Heart left ventricle (tissue), 16 donors: ENCODE measurements at regions not wholly inside any gene's neighbourhood (a gene's known extent, or its start where the extent isn't known, plus 50 kb on each side); places are given as distances from the start of the nearest gene placed in this dataset.

ENCODE experiments used
- ATAC-seq, 4 donors: fragments of 200-7000 bp; cut with Tn5 transposase; one replicate each; pipeline ENCODE4 v1.9.1; 2020 to 2022; ENCODE audit warnings: moderate library complexity in 4 of 4, mild to moderate bottlenecking in 3 of 4, moderate number of reproducible peaks in 1 of 4
- DNase-seq, 5 donors: peaks; one replicate each; pipeline ENCODE4 v3.0.0-alpha.2; 2020
- H3K27ac ChIP-seq, 12 donors: fragments of 200-600 bp; sonication (generic) in 4 of 12; one replicate each; pipeline versions ENCODE4 v1.5.0 to v1.8.0; 2016 to 2022; ENCODE audit warnings: mild to moderate bottlenecking in 2 of 12
- H3K27me3 ChIP-seq, 9 donors: fragments of 200-600 bp; sonication (generic) in 2 of 9; one replicate each; pipeline versions ENCODE4 v1.5.1 to v1.8.0; 2016 to 2022; ENCODE audit warnings: mild to moderate bottlenecking in 3 of 9
- H3K36me3 ChIP-seq, 9 donors: fragments of 200-600 bp; sonication (generic) in 2 of 9; one replicate each; pipeline versions ENCODE4 v1.5.0 to v1.8.0; 2018 to 2022; ENCODE audit warnings: mild to moderate bottlenecking in 2 of 9
- H3K4me1 ChIP-seq, 12 donors: fragments of 200-600 bp; sonication (generic) in 4 of 12; one replicate each; pipeline versions ENCODE4 v1.5.0 to v1.8.0; 2016 to 2022; ENCODE audit warnings: mild to moderate bottlenecking in 3 of 12
- H3K4me3 ChIP-seq, 12 donors: fragments of 200-600 bp; sonication (generic) in 4 of 12; one replicate each; pipeline versions ENCODE4 v1.5.0 to v1.8.0; 2017 to 2022; ENCODE audit warnings: mild to moderate bottlenecking in 9 of 12, moderate library complexity in 4 of 12
- H3K9me3 ChIP-seq, 12 donors: fragments of 200-600 bp; sonication (generic) in 4 of 12; one replicate each; pipeline versions ENCODE4 v1.5.0 to v1.8.0; 2016 to 2022; ENCODE audit warnings: mild to moderate bottlenecking in 1 of 12
- POLR2A ChIP-seq, 2 donors: fragments of 450-650 bp; IDR thresholded peaks; one replicate each; pipeline ENCODE4 v1.6.1; 2017; ENCODE audit warnings: antibody characterized with exemption in 2 of 2, mild to moderate bottlenecking in 2 of 2, moderate library complexity in 2 of 2
- WGBS, 4 donors: extraction: QIAGEN DNeasy Blood & Tissue Kit in 2 of 4; methylation state at CpG; one replicate each; pipeline versions ENCODE4 v1.1.5 to v1.1.7; 2013 to 2018; 5-methylcytosine and 5-hydroxymethylcytosine counted together
- intact Hi-C, 10 donors: fragments of 100-400 bp; cut with DNase I; formaldehyde crosslinking; loops; one replicate each; pipeline versions ENCODE4 v1.11.1 to v1.14.2; 2022
- TF ChIP-seq, protein P1 (sequence below), 12 donors: fragments of 200-600 bp; sonication (generic) in 4 of 12; IDR thresholded peaks; one replicate each; pipeline versions ENCODE4 v1.5.0 to v1.8.0; 2018 to 2022; ENCODE audit warnings: antibody characterized with exemption in 12 of 12, mild to moderate bottlenecking in 5 of 12
- donor health status: ischemic (EF 13 %, LVEDD 7.1; RV severe dilation, severe dysfunction).
- donor health status: healthy with polysubstance abuse.
- donor health status: DM: no; HTN: yes; CAD: no.
- donor health status: DM: no; HTN: no; CAD: no.
- donor health status: ischemic (EF 25% LVEDD 6.9; RV normal size, moderate dysfunction).
- donor health status: ischemic (EF 25% LVEDD 5.7; RV mildly dilated, moderate dysfunction).
- donor health status: healthy.
- donor health status: DM: yes; HTN: yes; CAD: no.
- donor health status: ischemic (EF 35%, LVEDD 5.7; RV mildly dilated, moderate dysfunction).
- donor health status: nonischemic (EF 11% LVEDD 7.7; RV severe dilation, severe dysfunction).
- donor health status: DM: yes; HTN: yes; CAD: no.
- donor health status: PGD.
- donor health status: ischemic (EF 29% LVEDD 5.4; RV normal size, mild dysfunction).
- donor health status: nonischemic (EF 23%, LVEDD 6.1; RV moderate dilation, normal function).

DNA sequence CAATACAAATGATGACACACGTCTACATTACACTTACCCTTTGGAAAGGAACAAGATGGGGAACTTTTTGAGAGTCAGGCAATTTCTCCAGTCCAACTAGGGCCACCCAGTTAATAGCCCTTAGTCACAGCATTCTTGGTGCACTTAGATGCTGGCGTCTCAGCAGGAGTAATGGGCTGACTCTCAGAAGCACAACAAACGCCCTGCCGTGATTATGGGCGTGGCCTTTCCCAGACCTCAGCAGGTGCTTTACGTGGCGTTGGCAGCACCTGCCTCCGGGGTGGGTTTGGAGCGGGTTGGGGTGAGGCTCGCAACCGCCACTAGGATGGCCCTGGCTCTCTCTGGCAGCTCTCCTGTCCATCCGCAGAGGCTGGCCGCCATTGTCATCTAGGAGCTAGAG is 147.6 kb upstream of the SHH start:
- no peak overlapping the region for H3K27ac ChIP-seq
- ATAC-seq (no peak), DNase-seq (no peak)
- H3K36me3 ChIP-seq: no peaks in the 10 kb centered on the region
- TF ChIP-seq, protein P1, sequence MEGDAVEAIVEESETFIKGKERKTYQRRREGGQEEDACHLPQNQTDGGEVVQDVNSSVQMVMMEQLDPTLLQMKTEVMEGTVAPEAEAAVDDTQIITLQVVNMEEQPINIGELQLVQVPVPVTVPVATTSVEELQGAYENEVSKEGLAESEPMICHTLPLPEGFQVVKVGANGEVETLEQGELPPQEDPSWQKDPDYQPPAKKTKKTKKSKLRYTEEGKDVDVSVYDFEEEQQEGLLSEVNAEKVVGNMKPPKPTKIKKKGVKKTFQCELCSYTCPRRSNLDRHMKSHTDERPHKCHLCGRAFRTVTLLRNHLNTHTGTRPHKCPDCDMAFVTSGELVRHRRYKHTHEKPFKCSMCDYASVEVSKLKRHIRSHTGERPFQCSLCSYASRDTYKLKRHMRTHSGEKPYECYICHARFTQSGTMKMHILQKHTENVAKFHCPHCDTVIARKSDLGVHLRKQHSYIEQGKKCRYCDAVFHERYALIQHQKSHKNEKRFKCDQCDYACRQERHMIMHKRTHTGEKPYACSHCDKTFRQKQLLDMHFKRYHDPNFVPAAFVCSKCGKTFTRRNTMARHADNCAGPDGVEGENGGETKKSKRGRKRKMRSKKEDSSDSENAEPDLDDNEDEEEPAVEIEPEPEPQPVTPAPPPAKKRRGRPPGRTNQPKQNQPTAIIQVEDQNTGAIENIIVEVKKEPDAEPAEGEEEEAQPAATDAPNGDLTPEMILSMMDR (IDR thresholded peaks at IDR 0.05): no peak
- no peak for TF ChIP-seq POLR2A (IDR thresholded peaks at IDR 0.05)
- no peaks in the 10 kb centered on the region for H3K9me3 ChIP-seq
- peaks cover 0 to 9% (median 3%) of the 10 kb centered on the region in 9 donors for H3K27me3 ChIP-seq
- 74 to 84% (median 79%) methylated on average over 13 of the region's 13 CpGs for WGBS, 4 donors
- H3K4me3 ChIP-seq: no peak overlapping the region
- H3K4me1 ChIP-seq: no peaks in the 10 kb centered on the region
- intact Hi-C loops: no loop called here

DNA sequence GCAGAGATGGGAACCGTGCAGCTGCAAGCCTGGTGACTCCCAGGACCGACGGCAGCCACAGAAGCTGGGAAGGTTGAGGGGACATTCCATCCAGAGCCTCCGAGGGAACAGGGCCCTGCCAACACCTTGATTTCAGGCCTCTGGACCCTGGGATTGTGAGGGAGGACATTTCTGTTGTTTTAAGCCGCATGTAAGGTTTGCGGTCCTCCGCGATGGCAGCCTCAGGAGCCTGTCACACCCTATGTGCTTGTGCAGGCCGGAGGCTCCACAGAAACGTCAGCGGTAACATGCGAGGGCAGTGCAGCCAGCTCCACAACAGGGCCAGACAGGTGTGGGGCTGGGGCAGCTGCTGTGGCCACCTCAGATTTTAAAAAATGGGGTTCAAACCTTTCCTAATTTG is 144.7 kb upstream of the SHH start:
- ATAC-seq: no peak
- Histone ChIP-seq H3K4me3 (no peak overlapping the region), H3K27ac (no peak overlapping the region), H3K4me1 (no peaks in the 10 kb centered on the region), H3K9me3 (no peaks in the 10 kb centered on the region), H3K27me3 (peaks cover 0 to 4% (median 0%) of the 10 kb centered on the region in 9 donors), H3K36me3 (no peaks in the 10 kb centered on the region)
- intact Hi-C loops: no loop called here
- 77 to 83% (median 80%) methylated on average over 12 of the region's 12 CpGs for WGBS, 4 donors
- no peak for DNase-seq
- TF ChIP-seq, protein P1 (IDR thresholded peaks at IDR 0.05): no peak
- no peak for TF ChIP-seq POLR2A (IDR thresholded peaks at IDR 0.05)

DNA sequence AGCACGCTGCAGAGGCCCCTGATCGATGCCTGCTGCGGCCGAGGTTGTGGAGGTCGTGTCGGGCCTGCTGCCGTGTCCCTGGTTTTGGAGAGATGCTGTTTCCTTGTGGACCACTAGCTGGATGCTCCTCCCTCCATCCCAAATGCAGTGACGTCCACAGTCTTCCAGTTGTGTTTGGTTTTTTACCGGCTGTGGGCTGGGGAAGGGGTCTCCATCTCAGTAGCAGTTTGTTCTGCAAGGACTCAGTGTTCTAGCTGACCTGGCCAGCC is 143.0 kb upstream of the SHH start:
- H3K4me3 ChIP-seq: no peak overlapping the region
- DNase-seq: no peak
- H3K27me3 ChIP-seq: peaks cover 0 to 4% (median 0%) of the 10 kb centered on the region in 9 donors
- 82 to 87% (median 85%) methylated on average over 9 of the region's 9 CpGs for WGBS, 4 donors
- no peaks in the 10 kb centered on the region for H3K4me1 ChIP-seq
- no peaks in the 10 kb centered on the region for H3K9me3 ChIP-seq
- intact Hi-C loops: no loop called here
- TF ChIP-seq POLR2A (IDR thresholded peaks at IDR 0.05): no peak
- TF ChIP-seq, protein P1 (IDR thresholded peaks at IDR 0.05): no peak
- no peaks in the 10 kb centered on the region for H3K36me3 ChIP-seq
- ATAC-seq: no peak
- H3K27ac ChIP-seq: no peak overlapping the region

DNA sequence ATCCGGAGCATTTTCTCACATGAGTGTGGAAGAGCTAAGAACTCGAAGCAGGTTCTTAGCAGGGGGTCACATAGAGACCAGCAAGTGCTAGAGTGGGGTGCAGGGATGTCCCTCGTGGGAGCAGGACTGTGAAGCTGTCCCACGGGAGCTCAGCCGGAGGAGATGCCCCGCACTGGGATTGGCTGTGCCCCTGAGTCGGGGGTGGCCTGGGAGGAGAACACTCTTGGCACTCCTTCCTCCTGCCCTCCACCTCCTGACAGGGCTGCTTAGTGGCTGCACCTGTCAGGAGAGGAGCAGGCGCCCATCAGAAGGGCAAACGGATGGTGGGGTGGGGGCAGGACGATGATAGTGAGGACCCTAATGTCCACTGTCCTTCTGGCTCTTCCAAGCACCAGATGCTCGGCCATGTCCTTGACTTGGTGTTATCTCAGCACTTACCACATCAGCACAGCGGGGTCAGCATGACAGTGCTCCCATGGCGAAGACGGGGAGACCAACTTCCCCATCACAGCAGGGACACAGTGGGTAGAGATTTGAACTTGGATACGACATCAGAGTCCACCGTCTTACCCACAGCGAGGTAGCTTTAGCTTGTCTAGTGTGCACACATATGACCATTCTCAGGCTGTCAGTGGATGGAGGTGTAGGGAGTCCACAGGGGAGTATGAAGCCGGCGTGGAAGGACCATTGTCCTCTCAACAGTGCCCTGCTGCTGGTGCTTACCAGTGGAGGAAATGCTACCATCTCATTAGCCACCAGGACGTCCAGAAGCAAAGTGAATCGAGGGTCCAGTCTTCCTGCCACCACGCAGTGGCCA is 142.5 kb upstream of the SHH start:
- intact Hi-C loops: no loop called here
- Histone ChIP-seq H3K27ac (no peak overlapping the region), H3K9me3 (no peaks in the 10 kb centered on the region), H3K36me3 (no peaks in the 10 kb centered on the region), H3K4me1 (no peaks in the 10 kb centered on the region), H3K27me3 (peaks cover 0 to 8% (median 0%) of the 10 kb centered on the region in 9 donors), H3K4me3 (no peak overlapping the region)
- TF ChIP-seq, protein P1 (IDR thresholded peaks at IDR 0.05): no peak
- TF ChIP-seq POLR2A (IDR thresholded peaks at IDR 0.05): no peak
- WGBS, 4 donors: 76 to 85% (median 82%) methylated on average over 22 of the region's 22 CpGs
- DNase-seq (no peak), ATAC-seq (no peak)
